ENCODE measurements at regions not wholly inside any gene's neighbourhood (a gene's known extent, or its start where the extent isn't known, plus 50 kb on each side); places are given as distances from the start of the nearest gene placed in this dataset.

GRCh38 chr10:132115732-132116131, 50.0 kb downstream of the JAKMIP3 start:
- Histone ChIP-seq H3K27me3 (ENCODE audit: control insufficient read depth, insufficient read depth, low read length) (no peaks in the 10 kb centered on the region), H3K9me3 (ENCODE audit: control insufficient read depth, insufficient read depth, low read depth, low read length) (no peaks in the 10 kb centered on the region), H3K27ac (ENCODE audit: low read length) (no peak overlapping the region), H3K4me3 (ENCODE audit: low read depth in 2 of 2, low read length in 2 of 2) (no peak overlapping the region), H3K4me1 (ENCODE audit: control insufficient read depth, insufficient read depth, low read length) (no peaks in the 10 kb centered on the region), H3K36me3 (ENCODE audit: control insufficient read depth, insufficient read depth, low read length) (no peaks in the 10 kb centered on the region)
- in situ Hi-C loops (cut with HindIII; ENCODE audit: low pct_unique_long_range_greater_than_20kb, low sequenced_read_pairs) (no loop called here), intact Hi-C loops (cut with micrococcal nuclease; ENCODE audit: unreplicated experiment) (no loop called here)
- TF ChIP-seq SIN3A (IDR thresholded peaks at IDR 0.05; ENCODE audit: borderline replicate concordance, insufficient read depth, low read depth, low read length) (no peak), TCF7L2 (IDR thresholded peaks at IDR 0.05; ENCODE audit: low read depth, low read length) (no peak), CTCF (IDR thresholded peaks at IDR 0.05) (no peak), POLR2AphosphoS5 (IDR thresholded peaks at IDR 0.05; ENCODE audit: low read depth, low read length) (no peak), REST (IDR thresholded peaks at IDR 0.05; ENCODE audit: insufficient read depth in 1 of 2, low read depth in 2 of 2, low read length in 1 of 2) (no peak)
- CTCF ChIA-PET = no interaction called here
- BruUV-seq (replicated peaks) = no TSS peak
- ATAC-seq (no peak), DNase-seq (ENCODE audit: low read depth, low spot score) (no peak)
- POLR2A ChIA-PET = no interaction called here

GRCh38 chr10:132117146-132117545, 51.4 kb downstream of the JAKMIP3 start:
- Histone ChIP-seq H3K4me3 (ENCODE audit: low read depth in 2 of 2, low read length in 2 of 2) (no peak overlapping the region), H3K27me3 (ENCODE audit: control insufficient read depth, insufficient read depth, low read length) (no peaks in the 10 kb centered on the region), H3K27ac (ENCODE audit: low read length) (no peak overlapping the region), H3K4me1 (ENCODE audit: control insufficient read depth, insufficient read depth, low read length) (no peaks in the 10 kb centered on the region), H3K9me3 (ENCODE audit: control insufficient read depth, insufficient read depth, low read depth, low read length) (no peaks in the 10 kb centered on the region), H3K36me3 (ENCODE audit: control insufficient read depth, insufficient read depth, low read length) (no peaks in the 10 kb centered on the region)
- ChIA-PET POLR2A (interaction anchor here (0.6 kb wide), 1 partner anchor 24 kb away, joined by 9 read pairs; no protein-coding TSS in a partner anchor), CTCF (no interaction called here)
- in situ Hi-C loops (cut with HindIII; ENCODE audit: low pct_unique_long_range_greater_than_20kb, low sequenced_read_pairs) = no loop called here
- intact Hi-C loops (cut with micrococcal nuclease; ENCODE audit: unreplicated experiment) = no loop called here
- TF ChIP-seq SIN3A (IDR thresholded peaks at IDR 0.05; ENCODE audit: borderline replicate concordance, insufficient read depth, low read depth, low read length) (no peak), POLR2AphosphoS5 (IDR thresholded peaks at IDR 0.05; ENCODE audit: low read depth, low read length) (no peak), TCF7L2 (IDR thresholded peaks at IDR 0.05; ENCODE audit: low read depth, low read length) (no peak), CTCF (IDR thresholded peaks at IDR 0.05) (no peak), REST (IDR thresholded peaks at IDR 0.05; ENCODE audit: insufficient read depth in 1 of 2, low read depth in 2 of 2, low read length in 1 of 2) (no peak)
- no TSS peak for BruUV-seq (replicated peaks)
- ATAC-seq (no peak), DNase-seq (ENCODE audit: low read depth, low spot score) (no peak)

Measured in Panc1 (cell line).